ENCODE measurements at regions not wholly inside any gene's neighbourhood (a gene's known extent, or its start where the extent isn't known, plus 50 kb on each side); places are given as distances from the start of the nearest gene placed in this dataset.

DNA sequence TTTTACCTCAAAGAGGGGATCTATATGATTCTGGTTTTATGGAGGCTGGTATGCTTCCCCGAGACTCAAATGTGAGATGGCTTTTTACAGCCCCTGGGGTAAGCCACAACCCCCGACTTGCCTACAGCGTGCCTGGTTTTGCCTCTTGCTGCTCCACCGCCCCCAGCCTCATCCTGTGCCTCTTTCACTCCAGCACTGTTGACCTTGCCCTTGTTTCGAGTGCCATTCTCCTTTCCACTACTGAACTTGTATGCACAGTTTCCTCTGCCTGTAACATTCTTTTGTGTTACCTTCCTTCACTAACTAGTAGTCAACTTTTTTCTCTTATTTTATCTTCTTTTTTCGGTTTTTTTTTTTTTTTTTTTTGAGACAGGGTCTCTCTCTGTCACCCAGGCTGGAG is 219.0 kb upstream of the ZBED5 start:
- TF ChIP-seq, protein P1, sequence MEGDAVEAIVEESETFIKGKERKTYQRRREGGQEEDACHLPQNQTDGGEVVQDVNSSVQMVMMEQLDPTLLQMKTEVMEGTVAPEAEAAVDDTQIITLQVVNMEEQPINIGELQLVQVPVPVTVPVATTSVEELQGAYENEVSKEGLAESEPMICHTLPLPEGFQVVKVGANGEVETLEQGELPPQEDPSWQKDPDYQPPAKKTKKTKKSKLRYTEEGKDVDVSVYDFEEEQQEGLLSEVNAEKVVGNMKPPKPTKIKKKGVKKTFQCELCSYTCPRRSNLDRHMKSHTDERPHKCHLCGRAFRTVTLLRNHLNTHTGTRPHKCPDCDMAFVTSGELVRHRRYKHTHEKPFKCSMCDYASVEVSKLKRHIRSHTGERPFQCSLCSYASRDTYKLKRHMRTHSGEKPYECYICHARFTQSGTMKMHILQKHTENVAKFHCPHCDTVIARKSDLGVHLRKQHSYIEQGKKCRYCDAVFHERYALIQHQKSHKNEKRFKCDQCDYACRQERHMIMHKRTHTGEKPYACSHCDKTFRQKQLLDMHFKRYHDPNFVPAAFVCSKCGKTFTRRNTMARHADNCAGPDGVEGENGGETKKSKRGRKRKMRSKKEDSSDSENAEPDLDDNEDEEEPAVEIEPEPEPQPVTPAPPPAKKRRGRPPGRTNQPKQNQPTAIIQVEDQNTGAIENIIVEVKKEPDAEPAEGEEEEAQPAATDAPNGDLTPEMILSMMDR (conservative IDR thresholded peaks at IDR 0.05; ENCODE audit: low read depth, low read length): no peak
- DNase-seq (ENCODE audit: low read depth): no peak
- no peak overlapping the region for H3K4me3 ChIP-seq (ENCODE audit: low read length)

DNA sequence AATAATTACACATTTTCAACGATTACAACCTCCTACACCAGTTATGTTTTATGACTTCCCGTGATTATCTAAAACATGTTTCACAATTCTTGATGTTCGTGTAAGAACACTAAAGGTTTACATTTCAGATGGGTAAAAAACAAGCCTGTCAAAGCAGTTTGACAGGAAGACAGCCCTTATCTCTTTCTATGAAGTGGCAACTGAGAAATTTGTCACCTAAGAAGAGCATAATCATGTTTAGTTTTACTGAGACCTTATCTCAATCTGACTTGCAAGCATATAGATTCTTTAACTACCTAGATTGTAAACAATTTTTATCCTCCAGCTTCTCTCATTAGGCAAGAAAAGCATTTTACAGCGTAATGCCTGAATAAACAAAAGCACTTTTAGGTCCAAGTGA is 218.4 kb upstream of the ZBED5 start:
- no peak for DNase-seq (ENCODE audit: low read depth)
- TF ChIP-seq, protein P1 (conservative IDR thresholded peaks at IDR 0.05; ENCODE audit: low read depth, low read length): no peak
- no peak overlapping the region for H3K4me3 ChIP-seq (ENCODE audit: low read length)

DNA sequence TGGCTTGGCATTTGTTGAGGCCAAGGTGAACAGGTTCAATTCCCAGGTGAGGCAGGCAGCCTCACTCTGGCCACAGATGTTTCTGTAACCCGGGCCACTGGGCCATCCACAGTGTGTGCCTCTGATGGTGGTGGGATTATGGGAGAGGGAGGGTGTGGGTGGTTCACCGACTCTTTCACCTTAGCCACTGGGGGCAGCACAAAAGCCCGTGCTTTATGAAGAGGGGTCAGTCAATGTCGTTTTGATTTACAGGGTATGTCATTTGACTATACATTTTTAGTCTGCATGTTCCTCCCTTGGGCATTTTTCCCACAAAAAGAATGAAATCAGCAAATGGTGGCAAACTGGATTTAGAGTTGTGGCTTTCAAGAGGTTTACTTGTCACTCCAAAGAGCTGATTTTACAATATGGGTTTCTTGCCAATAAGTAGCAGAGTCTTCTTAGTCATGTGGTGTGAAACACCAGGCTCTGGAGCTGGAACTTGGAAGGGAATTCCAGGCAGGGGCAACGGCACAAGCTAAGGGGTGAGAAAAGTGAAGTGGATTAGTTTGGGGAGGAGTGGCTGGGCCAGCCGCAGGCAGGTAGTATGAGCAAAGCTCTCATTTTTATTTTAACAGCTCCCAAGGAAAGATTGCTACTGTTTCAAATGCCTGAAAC is 217.8 kb upstream of the ZBED5 start:
- TF ChIP-seq, protein P1 (conservative IDR thresholded peaks at IDR 0.05; ENCODE audit: low read depth, low read length): peak; percentile 27
- no peak overlapping the region for H3K4me3 ChIP-seq (ENCODE audit: low read length)
- no peak for DNase-seq (ENCODE audit: low read depth)

DNA sequence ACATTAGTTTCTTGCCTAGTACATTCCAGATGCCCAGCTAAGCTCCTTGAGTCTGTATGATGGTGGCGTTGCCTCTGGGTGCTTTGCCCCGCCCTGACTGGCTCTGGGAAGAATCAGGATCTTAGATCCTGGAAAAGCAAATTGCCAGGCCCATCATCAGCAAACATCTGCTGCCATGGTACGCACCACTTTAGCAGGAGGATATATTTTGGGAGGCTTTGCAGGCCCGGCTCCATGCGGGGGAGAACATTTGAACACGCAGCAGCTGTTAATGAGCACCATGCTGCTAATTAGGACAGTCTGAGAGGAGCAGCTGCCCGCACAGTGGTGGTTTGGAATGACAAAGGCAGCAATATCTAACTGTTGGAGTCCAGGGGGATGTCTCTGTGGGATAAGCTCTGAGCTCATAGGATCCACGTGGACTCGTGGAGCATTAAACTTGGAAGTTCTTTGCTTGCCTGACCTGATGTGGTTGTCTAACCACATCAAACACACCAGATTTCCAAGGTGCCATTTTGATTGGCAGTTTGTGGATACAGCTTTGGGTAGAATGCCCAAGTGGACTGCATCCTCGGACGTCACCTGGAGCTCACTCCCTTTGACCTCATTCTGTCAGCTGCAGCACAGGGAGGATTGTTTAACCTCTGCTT is 217.0 kb upstream of the ZBED5 start:
- no peak for DNase-seq (ENCODE audit: low read depth)
- TF ChIP-seq, protein P1 (conservative IDR thresholded peaks at IDR 0.05; ENCODE audit: low read depth, low read length): no peak
- H3K4me3 ChIP-seq (ENCODE audit: low read length): no peak overlapping the region

DNA sequence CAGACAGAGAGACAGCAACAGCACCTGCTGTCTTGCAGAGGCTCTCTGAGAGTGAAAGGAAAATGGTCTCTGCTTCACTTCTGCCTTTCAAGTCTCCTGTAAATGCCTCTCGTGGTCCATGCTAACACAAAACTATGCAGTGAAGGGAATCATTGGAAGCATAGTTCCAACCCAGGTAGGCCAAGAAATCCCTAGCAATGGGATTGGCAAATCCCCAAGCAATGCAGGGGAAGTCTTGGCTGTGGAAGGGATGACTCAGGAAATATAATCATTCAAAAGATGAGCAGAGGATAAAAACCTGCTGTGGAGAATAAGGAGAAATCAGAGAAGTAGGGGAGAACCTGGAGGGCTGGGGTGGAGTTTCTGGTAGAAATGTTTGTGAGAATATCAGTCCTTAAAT is 216.1 kb upstream of the ZBED5 start:
- no peak for DNase-seq (ENCODE audit: low read depth)
- no peak overlapping the region for H3K4me3 ChIP-seq (ENCODE audit: low read length)
- TF ChIP-seq, protein P1 (conservative IDR thresholded peaks at IDR 0.05; ENCODE audit: low read depth, low read length): no peak

DNA sequence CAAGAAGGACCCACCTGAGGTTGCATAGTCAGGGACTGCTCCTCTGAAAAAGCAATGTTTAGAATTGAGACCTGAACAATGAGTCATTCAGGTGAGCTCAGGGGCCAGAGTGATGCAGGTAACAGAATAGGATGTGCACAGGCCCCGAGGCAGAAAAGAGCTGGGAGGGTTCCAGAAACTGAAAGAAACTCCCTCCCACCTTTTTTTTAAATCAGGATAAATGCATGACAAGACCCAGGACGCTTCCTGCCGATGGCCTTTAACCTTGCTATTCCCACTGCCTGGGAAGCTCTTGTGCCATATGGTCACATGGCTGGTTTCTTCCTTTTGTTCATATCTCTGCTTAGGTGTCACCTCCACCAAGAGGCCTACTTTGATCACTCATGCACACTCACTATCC is 214.2 kb upstream of the ZBED5 start:
- TF ChIP-seq, protein P1 (conservative IDR thresholded peaks at IDR 0.05; ENCODE audit: low read depth, low read length): no peak
- DNase-seq (ENCODE audit: low read depth): no peak
- no peak overlapping the region for H3K4me3 ChIP-seq (ENCODE audit: low read length)

DNA sequence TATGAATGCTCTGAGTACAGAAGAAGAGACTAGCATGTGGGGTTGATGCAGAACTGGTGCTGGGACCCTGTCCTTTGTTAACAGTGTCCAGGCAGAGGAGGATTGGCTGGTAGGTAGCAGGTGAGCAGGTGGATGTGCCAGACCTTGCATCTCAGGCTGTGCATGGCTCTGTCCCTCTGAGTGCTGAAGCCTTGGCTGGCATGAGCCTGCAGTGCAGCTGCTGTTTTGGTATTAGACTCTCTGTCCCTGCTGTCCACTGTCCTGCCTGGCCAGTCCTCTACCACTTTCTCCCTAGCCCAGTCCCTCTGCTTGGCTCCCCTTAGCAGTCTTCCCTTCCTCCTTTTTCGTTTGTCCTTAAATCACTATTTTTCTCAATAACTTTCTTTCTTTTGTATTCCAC is 213.6 kb upstream of the ZBED5 start:
- TF ChIP-seq, protein P1 (conservative IDR thresholded peaks at IDR 0.05; ENCODE audit: low read depth, low read length): no peak
- H3K4me3 ChIP-seq (ENCODE audit: low read length): no peak overlapping the region
- no peak for DNase-seq (ENCODE audit: low read depth)
